HepG2 (cell line): ENCODE measurements at regions not wholly inside any gene's neighbourhood (a gene's known extent, or its start where the extent isn't known, plus 50 kb on each side); places are given as distances from the start of the nearest gene placed in this dataset.

ENCODE experiments used
- ATAC-seq: fragments of 200-7000 bp; cut with Tn5 transposase; 3 replicates; pipeline ENCODE4 v1.9.1; 2020; ENCODE audit warnings: mild to moderate bottlenecking, moderate library complexity
- BruUV-seq: library from RNA; stranded (reverse); fragments of 400-500 nt; replicated peaks from 2 replicates; lab custom pipeline; 2021; lab: Mats Ljungman, UMichigan
- CTCF ChIA-PET: fragments of 300-600 bp; formaldehyde crosslinking; extraction: SDS; loops from one replicate; lab custom pipeline; 2021; ENCODE audit warnings: low total read pairs, inconsistent platforms, low intra/inter-chr PET ratio; lab: Yijun Ruan, JAX
- POLR2A ChIA-PET: fragments of 350-600 bp; sonication (Branson Sonifier 250); formaldehyde crosslinking; loops from one replicate; lab custom pipeline; 2020; ENCODE audit warnings: antibody characterized with exemption, inconsistent platforms; lab: Yijun Ruan, JAX
- DNase-seq: peaks from one replicate; pipeline ENCODE4 v3.0.0-alpha.2; 2015; ENCODE audit warnings: low spot score
- FAIRE-seq: peaks from 3 replicates; lab custom pipeline; 2011; peaks lifted over from hg19 to GRCh38; lab: Jason Lieb, UNC
- H2AFZ ChIP-seq: one replicate; pipeline ENCODE4 v1.6.1; 2011; ENCODE audit warnings: low read length, inconsistent platforms
- H3K27ac ChIP-seq: fragments of 300-600 bp; 3 replicates; pipeline ENCODE4 v1.8.0; 2011; ENCODE audit warnings: mixed run types, mild to moderate bottlenecking, mixed read lengths, low read length, inconsistent platforms; ENCODE audit not compliant: insufficient read depth; ENCODE audit errors: extremely low read length
- H3K27me3 ChIP-seq, 2 experiments: fragments of 200-600 bp in 1 of 2; 2 replicates in 1 of 2; 3 replicates in 1 of 2; pipeline versions ENCODE4 v1.6.0 to v1.8.0; 2011; ENCODE audit warnings: low read length in 2 of 2, mild to moderate bottlenecking in 2 of 2, moderate library complexity in 2 of 2, inconsistent platforms in 1 of 2; ENCODE audit not compliant: insufficient read depth in 2 of 2, control insufficient read depth in 1 of 2
- H3K36me3 ChIP-seq, 2 experiments: fragments of 200-600 bp in 1 of 2; replicated peaks in 1 of 2; 2 replicates in 1 of 2; 3 replicates in 1 of 2; pipeline versions ENCODE4 v1.5.1 to v1.8.0; 2011; ENCODE audit warnings: low read length in 2 of 2, inconsistent platforms in 1 of 2; ENCODE audit not compliant: insufficient read depth in 2 of 2, control insufficient read depth in 1 of 2
- H3K4me1 ChIP-seq: 2 replicates; pipeline ENCODE4 v1.5.1; 2012; ENCODE audit warnings: low read length, inconsistent platforms; ENCODE audit not compliant: insufficient read depth
- H3K4me2 ChIP-seq: 2 replicates; pipeline ENCODE4 v1.6.0; 2011; ENCODE audit warnings: low read depth, low read length, inconsistent platforms
- H3K4me3 ChIP-seq, 3 experiments: fragments of 200-600 bp in 1 of 3; sonication (generic), shearing (Covaris generic) in 1 of 3; replicated peaks in 1 of 3; 2 replicates each; pipeline ENCODE4 v1.5.1; 2011 to 2016; ENCODE audit warnings: low read length in 3 of 3, inconsistent platforms in 2 of 3, low read depth in 2 of 3, mild to moderate bottlenecking in 2 of 3, control low read depth in 1 of 3, mixed read lengths in 1 of 3; ENCODE audit not compliant: insufficient read depth in 1 of 3
- H3K79me2 ChIP-seq: one replicate; pipeline ENCODE4 v1.6.1; 2011; ENCODE audit warnings: low read length, inconsistent platforms; ENCODE audit not compliant: insufficient read depth
- H3K9ac ChIP-seq: 2 replicates; pipeline ENCODE4 v1.6.0; 2011; ENCODE audit warnings: mild to moderate bottlenecking, low read depth, low read length, inconsistent platforms; ENCODE audit not compliant: insufficient read depth
- H3K9me3 ChIP-seq: 2 replicates; pipeline ENCODE4 v1.5.1; 2012; ENCODE audit warnings: mild to moderate bottlenecking, low read length
- H4K20me1 ChIP-seq: 2 replicates; pipeline ENCODE4 v1.6.0; 2011; ENCODE audit warnings: inconsistent platforms, mild to moderate bottlenecking, low read length, moderate library complexity; ENCODE audit not compliant: insufficient read depth
- AKAP8 ChIP-seq: sonication (generic); formaldehyde crosslinking; IDR thresholded peaks from 2 replicates; pipeline ENCODE4 v1.5.1; 2020; ENCODE audit warnings: mild to moderate bottlenecking, missing genetic modification reagents
- CC2D1A ChIP-seq: sonication (generic); formaldehyde crosslinking; IDR thresholded peaks from 2 replicates; pipeline ENCODE4 v1.8.1; 2023; ENCODE audit warnings: mild to moderate bottlenecking, missing genetic modification reagents
- DNMT1 ChIP-seq: sonication (generic); formaldehyde crosslinking; IDR thresholded peaks from 2 replicates; pipeline ENCODE4 v1.5.1; 2020; ENCODE audit warnings: mild to moderate bottlenecking, missing genetic modification reagents
- JUN ChIP-seq: sonication (generic); formaldehyde crosslinking; IDR thresholded peaks from 2 replicates; pipeline ENCODE4 v1.4.0; 2020; ENCODE audit warnings: mild to moderate bottlenecking, missing genetic modification reagents
- RBM39 ChIP-seq: fragments of 200-400 bp; formaldehyde crosslinking; IDR thresholded peaks from one replicate; pipeline ENCODE4 v1.6.1; 2018; ENCODE audit warnings: antibody characterized with exemption, mild to moderate bottlenecking, low read depth, low read length; ENCODE audit not compliant: poor library complexity, severe bottlenecking
- RNF2 ChIP-seq: fragments of 450-650 bp; conservative IDR thresholded peaks from 2 replicates; pipeline ENCODE4 v1.6.1; 2016; ENCODE audit warnings: low read depth
- SP1 ChIP-seq, 2 experiments: fragments of 450-650 bp in 1 of 2; sonication (generic) in 1 of 2; formaldehyde crosslinking in 1 of 2; IDR thresholded peaks; 2 replicates each; pipeline versions ENCODE4 v1.4.0 to v1.6.1; 2016 to 2020; ENCODE audit warnings: missing genetic modification reagents in 1 of 2
- STAG1 ChIP-seq: sonication (generic); formaldehyde crosslinking; IDR thresholded peaks from 2 replicates; pipeline ENCODE4 v1.4.0; 2020; ENCODE audit warnings: missing genetic modification reagents
- TEAD2 ChIP-seq: sonication (generic); formaldehyde crosslinking; IDR thresholded peaks from 2 replicates; pipeline ENCODE4 v1.9.0; 2021; ENCODE audit warnings: missing genetic modification reagents
- THAP11 ChIP-seq: IDR thresholded peaks from 2 replicates; pipeline ENCODE4 v1.6.1; 2016; ENCODE audit warnings: missing biosample characterization, missing genetic modification reagents
- TMF1 ChIP-seq: sonication (generic); formaldehyde crosslinking; IDR thresholded peaks from 2 replicates; pipeline ENCODE4 v1.8.1; 2022; ENCODE audit warnings: low read depth, missing genetic modification reagents
- ZNF138 ChIP-seq: sonication (generic); formaldehyde crosslinking; IDR thresholded peaks from 2 replicates; pipeline ENCODE4 v1.5.0; 2020; ENCODE audit warnings: mild to moderate bottlenecking, low read depth, missing genetic modification reagents
- ZNF383 ChIP-seq: sonication (generic); formaldehyde crosslinking; IDR thresholded peaks from 2 replicates; pipeline ENCODE4 v1.4.0; 2020; ENCODE audit warnings: missing genetic modification reagents, mild to moderate bottlenecking, borderline replicate concordance
- ZNF543 ChIP-seq: sonication (generic); formaldehyde crosslinking; IDR thresholded peaks from 2 replicates; pipeline ENCODE4 v1.4.0; 2020; ENCODE audit warnings: mild to moderate bottlenecking, missing genetic modification reagents
- WGBS: methylation state at CpG from one replicate; pipeline ENCODE4 v1.1.6; 2017; ENCODE audit warnings: low lambda C conversion rate; 5-methylcytosine and 5-hydroxymethylcytosine counted together
- in situ Hi-C: cut with HindIII; loops from 2 replicates; pipeline ENCODE4 v1.10.0; 2017; ENCODE audit warnings: low pct_unique_long_range_greater_than_20kb; ENCODE audit not compliant: extremely low pct_ligation_motif_present
- intact Hi-C: fragments of 100-400 bp; cut with micrococcal nuclease; formaldehyde crosslinking; loops from one replicate; pipeline ENCODE4 v1.10.0; 2022; ENCODE audit not compliant: unreplicated experiment
- TF ChIP-seq, protein P1 (sequence below): sonication (generic); formaldehyde crosslinking; IDR thresholded peaks from 2 replicates; pipeline ENCODE4 v1.8.0; 2022; ENCODE audit warnings: low read depth, missing genetic modification reagents
- TF ChIP-seq, protein P2 (sequence below): sonication (generic); formaldehyde crosslinking; IDR thresholded peaks from 2 replicates; pipeline ENCODE4 v1.9.0; 2022; ENCODE audit warnings: missing genetic modification reagents, mild to moderate bottlenecking, borderline replicate concordance
- TF ChIP-seq, protein P3 (sequence below): sonication (generic); formaldehyde crosslinking; IDR thresholded peaks from 2 replicates; pipeline ENCODE4 v1.5.0; 2020; ENCODE audit warnings: missing genetic modification reagents, mild to moderate bottlenecking, borderline replicate concordance

DNA sequence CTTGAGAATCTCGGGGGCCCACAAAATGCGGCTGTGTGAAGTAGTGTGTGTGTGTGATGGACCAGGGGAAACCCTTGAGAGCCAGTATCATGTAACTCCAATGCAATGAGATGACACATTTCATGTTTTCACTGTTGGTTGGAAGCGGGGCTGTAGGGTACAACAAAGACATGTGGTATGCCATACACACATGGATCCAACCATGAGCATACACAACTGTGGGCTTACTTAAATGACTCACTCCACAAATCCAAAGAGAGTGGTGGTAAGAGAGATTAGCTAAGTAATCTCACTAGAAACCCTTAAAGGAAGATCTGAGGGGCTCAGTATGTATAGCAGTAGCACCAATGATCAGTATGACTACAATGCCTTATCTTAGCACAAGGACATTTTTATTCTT, 225.7 kb downstream of the SIPA1L2 start:
- H3K9ac ChIP-seq = no peak overlapping the region
- H4K20me1 ChIP-seq = no peaks in the 10 kb centered on the region
- BruUV-seq = no TSS peak
- no peak overlapping the region for H3K4me2 ChIP-seq
- peaks cover 0 to 5% of the 10 kb centered on the region in 2 experiments; a peak in 1 of 5 replicates for H3K27me3 ChIP-seq
- H3K4me1 ChIP-seq = no peaks in the 10 kb centered on the region
- no peak overlapping the region for H3K27ac ChIP-seq
- H3K36me3 ChIP-seq = no peaks in the 10 kb centered on the region
- 2% methylated on average over 3 of the region's 3 CpGs for WGBS
- DNase-seq (no peak), FAIRE-seq (no peak), ATAC-seq (no peak)
- ChIA-PET POLR2A (no interaction called here), CTCF (no interaction called here)
- in situ Hi-C loops = no loop called here
- intact Hi-C loops = no loop called here
- no peak overlapping the region for H2AFZ ChIP-seq
- peaks cover 2% of the 10 kb centered on the region for H3K9me3 ChIP-seq
- no peaks in the 10 kb centered on the region for H3K79me2 ChIP-seq
- TF ChIP-seq DNMT1 (CRISPR knock-in tag) (no peak), ZNF138 (CRISPR knock-in tag) (no peak), ZNF543 (CRISPR knock-in tag) (no peak), JUN (CRISPR knock-in tag) (no peak), SP1 (IDR thresholded peaks at IDR 0.05) (no peak), SP1 (CRISPR knock-in tag; IDR thresholded peaks at IDR 0.05) (no peak), RNF2 (no peak), TMF1 (CRISPR knock-in tag) (no peak), THAP11 (CRISPR knock-in tag) (no peak), TEAD2 (CRISPR knock-in tag) (no peak), CC2D1A (no peak), ZNF383 (CRISPR knock-in tag) (no peak), STAG1 (CRISPR knock-in tag) (no peak), RBM39 (no peak), AKAP8 (no peak)
- TF ChIP-seq, protein P1, sequence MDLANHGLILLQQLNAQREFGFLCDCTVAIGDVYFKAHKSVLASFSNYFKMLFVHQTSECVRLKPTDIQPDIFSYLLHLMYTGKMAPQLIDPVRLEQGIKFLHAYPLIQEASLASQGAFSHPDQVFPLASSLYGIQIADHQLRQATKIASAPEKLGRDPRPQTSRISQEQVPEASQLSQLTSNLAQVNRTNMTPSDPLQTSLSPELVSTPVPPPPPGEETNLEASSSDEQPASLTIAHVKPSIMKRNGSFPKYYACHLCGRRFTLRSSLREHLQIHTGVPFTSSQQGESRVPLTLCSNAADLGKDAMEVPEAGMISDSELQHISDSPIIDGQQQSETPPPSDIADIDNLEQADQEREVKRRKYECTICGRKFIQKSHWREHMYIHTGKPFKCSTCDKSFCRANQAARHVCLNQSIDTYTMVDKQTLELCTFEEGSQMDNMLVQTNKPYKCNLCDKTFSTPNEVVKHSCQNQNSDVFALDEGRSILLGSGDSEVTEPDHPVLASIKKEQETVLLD (CRISPR knock-in tag) = no peak
- TF ChIP-seq, protein P2, sequence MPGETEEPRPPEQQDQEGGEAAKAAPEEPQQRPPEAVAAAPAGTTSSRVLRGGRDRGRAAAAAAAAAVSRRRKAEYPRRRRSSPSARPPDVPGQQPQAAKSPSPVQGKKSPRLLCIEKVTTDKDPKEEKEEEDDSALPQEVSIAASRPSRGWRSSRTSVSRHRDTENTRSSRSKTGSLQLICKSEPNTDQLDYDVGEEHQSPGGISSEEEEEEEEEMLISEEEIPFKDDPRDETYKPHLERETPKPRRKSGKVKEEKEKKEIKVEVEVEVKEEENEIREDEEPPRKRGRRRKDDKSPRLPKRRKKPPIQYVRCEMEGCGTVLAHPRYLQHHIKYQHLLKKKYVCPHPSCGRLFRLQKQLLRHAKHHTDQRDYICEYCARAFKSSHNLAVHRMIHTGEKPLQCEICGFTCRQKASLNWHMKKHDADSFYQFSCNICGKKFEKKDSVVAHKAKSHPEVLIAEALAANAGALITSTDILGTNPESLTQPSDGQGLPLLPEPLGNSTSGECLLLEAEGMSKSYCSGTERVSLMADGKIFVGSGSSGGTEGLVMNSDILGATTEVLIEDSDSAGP = no peak
- TF ChIP-seq, protein P3, sequence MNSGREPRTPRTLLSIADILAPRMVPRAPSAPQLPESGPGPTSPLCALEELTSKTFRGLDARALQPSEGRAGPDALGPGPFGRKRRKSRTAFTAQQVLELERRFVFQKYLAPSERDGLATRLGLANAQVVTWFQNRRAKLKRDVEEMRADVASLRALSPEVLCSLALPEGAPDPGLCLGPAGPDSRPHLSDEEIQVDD = no peak
- no peak overlapping the region for H3K4me3 ChIP-seq
